Liver (tissue), 3 donors: ENCODE measurements at regions not wholly inside any gene's neighbourhood (a gene's known extent, or its start where the extent isn't known, plus 50 kb on each side); places are given as distances from the start of the nearest gene placed in this dataset.

ENCODE experiments used
- EGR1 ChIP-seq, 2 donors: IDR thresholded peaks; 2 replicates each; pipeline ENCODE4 v1.6.1; 2016 to 2018; ENCODE audit warnings: antibody characterized with exemption in 2 of 2, low read depth in 2 of 2
- GABPA ChIP-seq, 2 donors: IDR thresholded peaks in 1 of 2; conservative IDR thresholded peaks in 1 of 2; 2 replicates each; pipeline ENCODE4 v1.6.1; 2016; ENCODE audit warnings: antibody characterized with exemption in 2 of 2, mild to moderate bottlenecking in 1 of 2, moderate library complexity in 1 of 2
- HNF4A ChIP-seq, 2 donors: conservative IDR thresholded peaks; 2 replicates each; pipeline ENCODE4 v1.6.1; 2016; ENCODE audit warnings: antibody characterized with exemption in 2 of 2, mild to moderate bottlenecking in 2 of 2
- HNF4G ChIP-seq: IDR thresholded peaks from 2 replicates; pipeline ENCODE4 v1.6.1; 2016; ENCODE audit warnings: antibody characterized with exemption
- RXRA ChIP-seq, 2 donors: IDR thresholded peaks; 2 replicates each; pipeline ENCODE4 v1.6.1; 2017 to 2018; ENCODE audit warnings: antibody characterized with exemption in 2 of 2, mild to moderate bottlenecking in 1 of 2
- TAF1 ChIP-seq: conservative IDR thresholded peaks from 2 replicates; pipeline ENCODE4 v1.6.1; 2016; ENCODE audit warnings: antibody characterized with exemption, mild to moderate bottlenecking
- YY1 ChIP-seq: IDR thresholded peaks from 2 replicates; pipeline ENCODE4 v1.6.1; 2016; ENCODE audit warnings: antibody characterized with exemption, mild to moderate bottlenecking
- TF ChIP-seq, protein P1 (sequence below): fragments of 150-350 bp; IDR thresholded peaks from 2 replicates; pipeline ENCODE4 v1.5.1; 2017; ENCODE audit warnings: improper control_type of control experiment, low read depth, low read length; ENCODE audit not compliant: missing input control
- TF ChIP-seq, protein P2 (sequence below): IDR thresholded peaks from 2 replicates; pipeline ENCODE4 v1.6.1; 2016; ENCODE audit warnings: antibody characterized with exemption
- TF ChIP-seq, protein P3 (sequence below): IDR thresholded peaks from 2 replicates; pipeline ENCODE4 v1.6.1; 2016; ENCODE audit warnings: antibody characterized with exemption
- donor health status: healthy.
- donor health status: healthy.

DNA sequence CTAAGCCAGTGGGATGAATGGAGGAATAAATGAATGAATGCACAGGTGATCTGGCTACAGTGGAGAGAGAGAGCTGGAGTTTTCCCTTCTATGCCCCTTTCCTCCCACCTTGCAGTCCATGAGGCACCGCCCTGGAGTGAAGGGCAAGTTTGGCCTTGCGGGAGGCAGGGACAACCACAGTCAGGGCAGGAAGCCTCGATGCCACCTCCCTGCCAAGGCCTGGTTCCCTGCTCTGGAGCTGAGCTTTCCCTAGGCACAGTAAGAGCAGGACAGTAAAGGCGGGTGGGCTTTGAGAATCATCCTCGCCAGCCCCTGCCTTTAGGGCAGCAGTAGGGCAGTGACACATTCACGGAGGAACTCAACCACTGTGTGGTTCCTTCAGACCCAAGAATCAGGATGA is 72.6 kb downstream of the RBFOX3 start:
- TF ChIP-seq, protein P1, sequence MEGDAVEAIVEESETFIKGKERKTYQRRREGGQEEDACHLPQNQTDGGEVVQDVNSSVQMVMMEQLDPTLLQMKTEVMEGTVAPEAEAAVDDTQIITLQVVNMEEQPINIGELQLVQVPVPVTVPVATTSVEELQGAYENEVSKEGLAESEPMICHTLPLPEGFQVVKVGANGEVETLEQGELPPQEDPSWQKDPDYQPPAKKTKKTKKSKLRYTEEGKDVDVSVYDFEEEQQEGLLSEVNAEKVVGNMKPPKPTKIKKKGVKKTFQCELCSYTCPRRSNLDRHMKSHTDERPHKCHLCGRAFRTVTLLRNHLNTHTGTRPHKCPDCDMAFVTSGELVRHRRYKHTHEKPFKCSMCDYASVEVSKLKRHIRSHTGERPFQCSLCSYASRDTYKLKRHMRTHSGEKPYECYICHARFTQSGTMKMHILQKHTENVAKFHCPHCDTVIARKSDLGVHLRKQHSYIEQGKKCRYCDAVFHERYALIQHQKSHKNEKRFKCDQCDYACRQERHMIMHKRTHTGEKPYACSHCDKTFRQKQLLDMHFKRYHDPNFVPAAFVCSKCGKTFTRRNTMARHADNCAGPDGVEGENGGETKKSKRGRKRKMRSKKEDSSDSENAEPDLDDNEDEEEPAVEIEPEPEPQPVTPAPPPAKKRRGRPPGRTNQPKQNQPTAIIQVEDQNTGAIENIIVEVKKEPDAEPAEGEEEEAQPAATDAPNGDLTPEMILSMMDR, result no peak
- TF ChIP-seq GABPA (IDR thresholded peaks at IDR 0.05 in 1 of 2, conservative IDR thresholded peaks at IDR 0.05 in 1 of 2), result no peak
- no peak for TF ChIP-seq HNF4A (conservative IDR thresholded peaks at IDR 0.05)
- TF ChIP-seq, protein P2, sequence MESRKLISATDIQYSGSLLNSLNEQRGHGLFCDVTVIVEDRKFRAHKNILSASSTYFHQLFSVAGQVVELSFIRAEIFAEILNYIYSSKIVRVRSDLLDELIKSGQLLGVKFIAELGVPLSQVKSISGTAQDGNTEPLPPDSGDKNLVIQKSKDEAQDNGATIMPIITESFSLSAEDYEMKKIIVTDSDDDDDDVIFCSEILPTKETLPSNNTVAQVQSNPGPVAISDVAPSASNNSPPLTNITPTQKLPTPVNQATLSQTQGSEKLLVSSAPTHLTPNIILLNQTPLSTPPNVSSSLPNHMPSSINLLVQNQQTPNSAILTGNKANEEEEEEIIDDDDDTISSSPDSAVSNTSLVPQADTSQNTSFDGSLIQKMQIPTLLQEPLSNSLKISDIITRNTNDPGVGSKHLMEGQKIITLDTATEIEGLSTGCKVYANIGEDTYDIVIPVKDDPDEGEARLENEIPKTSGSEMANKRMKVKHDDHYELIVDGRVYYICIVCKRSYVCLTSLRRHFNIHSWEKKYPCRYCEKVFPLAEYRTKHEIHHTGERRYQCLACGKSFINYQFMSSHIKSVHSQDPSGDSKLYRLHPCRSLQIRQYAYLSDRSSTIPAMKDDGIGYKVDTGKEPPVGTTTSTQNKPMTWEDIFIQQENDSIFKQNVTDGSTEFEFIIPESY, result no peak
- TF ChIP-seq, protein P3, sequence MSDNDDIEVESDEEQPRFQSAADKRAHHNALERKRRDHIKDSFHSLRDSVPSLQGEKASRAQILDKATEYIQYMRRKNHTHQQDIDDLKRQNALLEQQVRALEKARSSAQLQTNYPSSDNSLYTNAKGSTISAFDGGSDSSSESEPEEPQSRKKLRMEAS, result no peak
- TF ChIP-seq TAF1, result no peak
- TF ChIP-seq EGR1 (IDR thresholded peaks at IDR 0.05; ENCODE audit: low read depth in 2 of 2), result no peak
- no peak for TF ChIP-seq HNF4G
- no peak for TF ChIP-seq YY1
- TF ChIP-seq RXRA (IDR thresholded peaks at IDR 0.05), result no peak
